ENCODE measurements at regions not wholly inside any gene's neighbourhood (a gene's known extent, or its start where the extent isn't known, plus 50 kb on each side); places are given as distances from the start of the nearest gene placed in this dataset.
A peak's percentile ranks its signal among the peaks of the same experiment; 100 is the strongest.

DNA sequence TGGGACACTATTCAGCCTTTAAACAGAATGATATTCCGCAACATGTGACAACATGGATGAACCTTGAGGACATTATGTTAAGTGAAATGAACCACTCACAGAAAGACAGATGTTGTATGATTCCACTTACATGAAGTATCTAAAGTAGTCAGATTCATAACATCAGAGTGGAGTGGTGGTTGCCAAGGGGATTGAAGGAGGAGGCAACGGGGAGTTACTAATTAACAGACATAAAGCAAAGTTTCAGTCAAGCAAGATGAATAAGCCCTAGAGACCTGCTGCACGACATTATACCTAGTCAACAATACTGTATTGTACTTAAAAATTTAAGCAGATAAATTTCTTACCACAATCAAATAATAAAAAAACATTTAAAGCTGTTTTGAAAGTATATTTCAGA lies 105.0 kb upstream of the NR0B1 start:
- DNase-seq (ENCODE audit: low spot score): no peak

- DNase-seq (ENCODE audit: low spot score): no peak
Measured at GRCh38 chrX:30402366-30402765, 93.2 kb upstream of the NR0B1 start.

- no peak for DNase-seq (ENCODE audit: low spot score)
Measured at GRCh38 chrX:30388325-30388724, 79.1 kb upstream of the NR0B1 start.

GRCh38 chrX:30373951-30374350 lies 64.8 kb upstream of the NR0B1 start:
- no peak for DNase-seq (ENCODE audit: low spot score)

- DNase-seq (ENCODE audit: low spot score): peak; percentile 3
Measured at GRCh38 chrX:30373479-30373878, 64.3 kb upstream of the NR0B1 start.

DNA sequence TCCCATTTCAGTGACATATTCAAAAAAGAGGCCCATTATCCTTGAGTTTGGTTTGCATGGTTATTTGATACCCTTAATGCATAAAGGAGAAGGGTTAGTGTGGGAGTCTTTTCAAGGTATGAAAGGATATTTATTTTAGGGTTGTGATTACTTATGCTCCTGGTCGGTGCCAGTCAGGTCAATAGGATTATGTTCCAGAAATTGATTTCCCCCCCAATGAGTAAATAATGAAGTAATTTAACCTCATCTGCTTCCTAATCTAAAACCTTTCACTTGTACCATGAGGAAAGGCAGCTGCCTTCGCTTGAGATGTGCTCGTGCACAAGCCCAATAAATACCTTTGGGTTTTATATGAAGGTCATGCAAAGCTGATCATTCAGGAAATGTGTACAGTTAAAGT lies 55.0 kb upstream of the NR0B1 start:
- no peak for DNase-seq (ENCODE audit: low spot score)

All from umbilical cord (tissue), 1 donor.